ENCODE measurements at regions not wholly inside any gene's neighbourhood (a gene's known extent, or its start where the extent isn't known, plus 50 kb on each side); places are given as distances from the start of the nearest gene placed in this dataset.
"Not testable (repeated sequence)": the region's sequence is repeated elsewhere in the genome, so short reads cannot be mapped to it uniquely, and the experiment has no call there.

GRCh38 chr2:208726242-208726641 lies 319.6 kb downstream of the PTH2R start:
- no peaks in the 10 kb centered on the region for H3K36me3 ChIP-seq (ENCODE audit: control insufficient read depth, insufficient read depth, low read length)

DNA sequence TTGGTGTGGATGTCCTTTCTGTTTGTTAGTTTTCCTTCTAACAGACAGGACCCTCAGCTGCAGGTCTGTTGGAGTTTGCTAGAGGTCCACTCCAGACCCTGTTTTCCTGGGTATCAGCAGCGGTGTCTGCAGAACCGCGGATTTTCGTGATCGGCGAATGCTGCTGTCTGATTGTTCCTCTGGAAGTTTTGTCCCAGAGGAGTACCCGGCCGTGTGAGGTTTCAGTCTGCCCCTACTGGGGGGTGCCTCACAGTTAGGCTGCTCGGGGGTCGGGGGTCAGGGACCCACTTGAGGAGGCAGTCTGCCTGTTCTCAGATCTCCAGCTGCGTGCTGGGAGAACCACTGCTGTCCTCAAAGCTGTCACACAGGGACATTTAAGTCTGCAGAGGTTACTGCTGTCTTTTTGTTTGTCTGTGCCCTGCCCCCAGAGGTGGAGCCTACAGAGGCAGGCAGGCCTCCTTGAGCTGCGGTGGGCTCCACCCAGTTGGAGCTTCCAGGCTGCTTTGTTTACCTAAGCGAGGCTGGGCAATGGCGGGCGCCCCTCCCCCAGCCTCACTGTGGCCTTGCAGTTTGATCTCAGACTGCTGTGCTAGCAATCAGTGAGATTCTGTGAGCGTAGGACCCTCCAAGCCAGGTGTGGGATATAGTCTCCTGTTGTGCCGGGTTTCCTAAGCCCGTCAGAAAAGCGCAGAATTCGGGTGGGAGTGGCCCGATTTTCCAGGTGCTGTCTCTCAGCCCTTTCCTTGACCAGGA lies 345.2 kb downstream of the PTH2R start:
- H3K9me3 ChIP-seq (ENCODE audit: control insufficient read depth, low read length); H3K4me3 ChIP-seq (ENCODE audit: insufficient read depth, low read depth, low read length); H3K27ac ChIP-seq (ENCODE audit: insufficient read depth, low read depth, low read length, poor library complexity, severe bottlenecking); H3K36me3 ChIP-seq (ENCODE audit: control insufficient read depth, insufficient read depth, low read length); H3K27me3 ChIP-seq (ENCODE audit: control insufficient read depth, insufficient read depth, low read length, poor library complexity, severe bottlenecking); H3K4me1 ChIP-seq (ENCODE audit: control insufficient read depth, insufficient read depth, low read length): not testable (repeated sequence)
- 95 to 96% methylated on average over 21 of the region's 21 CpGs for WGBS, 2 experiments

More at GRCh38 chr2:208726242-208726641, 319.6 kb downstream of the PTH2R start:
- Histone ChIP-seq H3K27me3 (ENCODE audit: control insufficient read depth, insufficient read depth, low read length, poor library complexity, severe bottlenecking) (no peaks in the 10 kb centered on the region), H3K4me3 (ENCODE audit: insufficient read depth, low read depth, low read length) (no peak overlapping the region), H3K9me3 (ENCODE audit: control insufficient read depth, low read length) (no peaks in the 10 kb centered on the region), H3K4me1 (ENCODE audit: control insufficient read depth, insufficient read depth, low read length) (no peaks in the 10 kb centered on the region), H3K27ac (ENCODE audit: insufficient read depth, low read depth, low read length, poor library complexity, severe bottlenecking) (no peak overlapping the region)
- 82 to 93% methylated on average over 2 to 3 of the region's 3 CpGs for WGBS, 2 experiments

GRCh38 chr2:208757364-208757763 lies 350.8 kb downstream of the PTH2R start:
- no peaks in the 10 kb centered on the region for H3K9me3 ChIP-seq (ENCODE audit: control insufficient read depth, low read length)
- 93 to 96% methylated on average over 1 of the region's 1 CpG for WGBS, 2 experiments

DNA sequence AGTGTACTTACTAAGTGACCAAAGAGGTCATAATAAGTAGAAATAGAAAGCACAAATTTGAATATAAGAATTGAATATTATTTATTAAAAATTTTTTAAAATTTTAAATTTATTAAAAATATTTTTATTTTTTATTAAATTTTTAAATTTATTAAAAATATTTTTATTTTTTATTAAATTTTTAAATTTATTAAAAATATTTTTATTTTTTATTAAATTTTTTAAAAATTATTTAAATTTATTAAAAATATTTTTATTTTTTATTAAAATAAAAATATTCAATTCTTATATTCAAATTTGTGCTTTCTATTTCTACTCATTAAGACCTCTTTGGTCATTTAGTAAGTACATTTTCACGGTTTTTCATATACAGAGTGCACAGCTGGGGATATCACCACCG lies 366.5 kb downstream of the PTH2R start:
- not testable (repeated sequence) for H3K9me3 ChIP-seq (ENCODE audit: control insufficient read depth, low read length); H3K4me1 ChIP-seq (ENCODE audit: control insufficient read depth, insufficient read depth, low read length); H3K27ac ChIP-seq (ENCODE audit: insufficient read depth, low read depth, low read length, poor library complexity, severe bottlenecking); H3K27me3 ChIP-seq (ENCODE audit: control insufficient read depth, insufficient read depth, low read length, poor library complexity, severe bottlenecking); H3K36me3 ChIP-seq (ENCODE audit: control insufficient read depth, insufficient read depth, low read length); H3K4me3 ChIP-seq (ENCODE audit: insufficient read depth, low read depth, low read length)
- WGBS, 2 experiments: 49 to 98% methylated on average over 2 of the region's 2 CpGs

More at GRCh38 chr2:208757364-208757763, 350.8 kb downstream of the PTH2R start:
- H3K27me3 ChIP-seq (ENCODE audit: control insufficient read depth, insufficient read depth, low read length, poor library complexity, severe bottlenecking): no peaks in the 10 kb centered on the region
- no peaks in the 10 kb centered on the region for H3K36me3 ChIP-seq (ENCODE audit: control insufficient read depth, insufficient read depth, low read length)
- H3K4me1 ChIP-seq (ENCODE audit: control insufficient read depth, insufficient read depth, low read length): no peaks in the 10 kb centered on the region
- H3K4me3 ChIP-seq (ENCODE audit: insufficient read depth, low read depth, low read length): no peak overlapping the region
- no peak overlapping the region for H3K27ac ChIP-seq (ENCODE audit: insufficient read depth, low read depth, low read length, poor library complexity, severe bottlenecking)

GRCh38 chr2:208781166-208781565 lies 374.6 kb downstream of the PTH2R start:
- Histone ChIP-seq H3K27me3 (ENCODE audit: control insufficient read depth, insufficient read depth, low read length, poor library complexity, severe bottlenecking) (no peaks in the 10 kb centered on the region), H3K9me3 (ENCODE audit: control insufficient read depth, low read length) (no peaks in the 10 kb centered on the region), H3K4me1 (ENCODE audit: control insufficient read depth, insufficient read depth, low read length) (no peaks in the 10 kb centered on the region), H3K36me3 (ENCODE audit: control insufficient read depth, insufficient read depth, low read length) (no peaks in the 10 kb centered on the region), H3K27ac (ENCODE audit: insufficient read depth, low read depth, low read length, poor library complexity, severe bottlenecking) (no peak overlapping the region), H3K4me3 (ENCODE audit: insufficient read depth, low read depth, low read length) (no peak overlapping the region)
- 100% methylated on average over 1 of the region's 1 CpG; no CpG with 5 or more reads in 1 of the 2 experiments for WGBS, 2 experiments

- WGBS, 2 experiments: 68 to 72% methylated on average over 4 of the region's 6 CpGs
- Histone ChIP-seq H3K36me3 (ENCODE audit: control insufficient read depth, insufficient read depth, low read length) (no peaks in the 10 kb centered on the region), H3K9me3 (ENCODE audit: control insufficient read depth, low read length) (no peaks in the 10 kb centered on the region), H3K27me3 (ENCODE audit: control insufficient read depth, insufficient read depth, low read length, poor library complexity, severe bottlenecking) (no peaks in the 10 kb centered on the region), H3K4me3 (ENCODE audit: insufficient read depth, low read depth, low read length) (no peak overlapping the region), H3K27ac (ENCODE audit: insufficient read depth, low read depth, low read length, poor library complexity, severe bottlenecking) (no peak overlapping the region), H3K4me1 (ENCODE audit: control insufficient read depth, insufficient read depth, low read length) (no peaks in the 10 kb centered on the region)
Measured at GRCh38 chr2:208782097-208782496, 375.5 kb downstream of the PTH2R start.

GRCh38 chr2:208783184-208783583 lies 376.6 kb downstream of the PTH2R start:
- no peak overlapping the region for H3K4me3 ChIP-seq (ENCODE audit: insufficient read depth, low read depth, low read length)
- no peaks in the 10 kb centered on the region for H3K36me3 ChIP-seq (ENCODE audit: control insufficient read depth, insufficient read depth, low read length)

DNA sequence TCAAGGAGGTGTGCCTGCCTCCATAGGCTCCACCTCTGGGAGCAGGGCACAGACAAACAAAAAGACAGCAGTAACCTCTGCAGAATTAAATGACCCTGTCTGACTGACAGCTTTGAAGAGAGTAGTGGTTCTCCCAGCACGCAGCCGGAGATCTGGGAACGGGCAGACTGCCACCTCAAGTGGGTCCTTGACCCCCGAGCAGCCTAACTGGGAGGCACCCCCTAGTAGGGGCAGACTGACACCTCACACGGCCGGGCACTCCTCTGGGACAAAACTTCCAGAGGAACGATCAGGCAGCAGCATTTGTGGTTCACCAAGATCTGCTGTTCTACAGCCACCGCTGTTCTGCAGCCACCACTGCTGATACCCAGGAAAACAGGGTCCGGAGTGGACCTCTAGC lies 378.2 kb downstream of the PTH2R start:
- H3K27me3 ChIP-seq (ENCODE audit: control insufficient read depth, insufficient read depth, low read length, poor library complexity, severe bottlenecking); H3K36me3 ChIP-seq (ENCODE audit: control insufficient read depth, insufficient read depth, low read length); H3K27ac ChIP-seq (ENCODE audit: insufficient read depth, low read depth, low read length, poor library complexity, severe bottlenecking); H3K4me3 ChIP-seq (ENCODE audit: insufficient read depth, low read depth, low read length); H3K4me1 ChIP-seq (ENCODE audit: control insufficient read depth, insufficient read depth, low read length); H3K9me3 ChIP-seq (ENCODE audit: control insufficient read depth, low read length): not testable (repeated sequence)
- 91 to 95% methylated on average over 9 of the region's 9 CpGs for WGBS, 2 experiments

More at GRCh38 chr2:208783184-208783583, 376.6 kb downstream of the PTH2R start:
- Histone ChIP-seq H3K27ac (ENCODE audit: insufficient read depth, low read depth, low read length, poor library complexity, severe bottlenecking) (no peak overlapping the region), H3K9me3 (ENCODE audit: control insufficient read depth, low read length) (no peaks in the 10 kb centered on the region), H3K27me3 (ENCODE audit: control insufficient read depth, insufficient read depth, low read length, poor library complexity, severe bottlenecking) (no peaks in the 10 kb centered on the region), H3K4me1 (ENCODE audit: control insufficient read depth, insufficient read depth, low read length) (no peaks in the 10 kb centered on the region)

GRCh38 chr2:208791257-208791656 lies 384.7 kb downstream of the PTH2R start:
- no peaks in the 10 kb centered on the region for H3K9me3 ChIP-seq (ENCODE audit: control insufficient read depth, low read length)
- 96 to 99% methylated on average over 5 of the region's 6 CpGs for whole genome bisulfite sequencing, 2 experiments
- no peaks in the 10 kb centered on the region for H3K4me1 ChIP-seq (ENCODE audit: control insufficient read depth, insufficient read depth, low read length)
- no peak overlapping the region for H3K27ac ChIP-seq (ENCODE audit: insufficient read depth, low read depth, low read length, poor library complexity, severe bottlenecking)
- no peak overlapping the region for H3K4me3 ChIP-seq (ENCODE audit: insufficient read depth, low read depth, low read length)
- no peaks in the 10 kb centered on the region for H3K27me3 ChIP-seq (ENCODE audit: control insufficient read depth, insufficient read depth, low read length, poor library complexity, severe bottlenecking)
- no peaks in the 10 kb centered on the region for H3K36me3 ChIP-seq (ENCODE audit: control insufficient read depth, insufficient read depth, low read length)

DNA sequence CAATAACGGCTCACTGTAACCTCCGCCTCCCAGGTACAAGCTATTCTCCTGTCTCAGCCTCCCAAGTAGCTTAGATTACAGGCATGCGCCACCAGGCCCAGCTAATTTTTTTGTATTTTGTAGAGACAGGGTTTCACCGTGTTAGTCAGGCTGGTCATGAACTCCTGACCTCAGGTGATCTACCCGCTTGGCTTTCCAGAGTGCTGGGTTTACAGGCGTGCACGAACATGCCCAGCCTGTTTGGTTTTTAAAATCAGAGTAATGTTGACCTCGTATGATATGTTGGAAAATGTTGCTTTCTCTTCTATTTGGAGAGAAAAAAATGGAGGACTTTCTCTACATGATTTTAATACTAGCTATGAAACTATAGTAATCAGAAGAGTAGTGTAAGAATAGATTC lies 386.2 kb downstream of the PTH2R start:
- Histone ChIP-seq H3K27me3 (ENCODE audit: control insufficient read depth, insufficient read depth, low read length, poor library complexity, severe bottlenecking) (no peaks in the 10 kb centered on the region), H3K27ac (ENCODE audit: insufficient read depth, low read depth, low read length, poor library complexity, severe bottlenecking) (no peak overlapping the region), H3K9me3 (ENCODE audit: control insufficient read depth, low read length) (no peaks in the 10 kb centered on the region), H3K4me1 (ENCODE audit: control insufficient read depth, insufficient read depth, low read length) (no peaks in the 10 kb centered on the region), H3K4me3 (ENCODE audit: insufficient read depth, low read depth, low read length) (no peak overlapping the region), H3K36me3 (ENCODE audit: control insufficient read depth, insufficient read depth, low read length) (no peaks in the 10 kb centered on the region)
- WGBS, 2 experiments: 94% methylated on average over 8 of the region's 8 CpGs
